Lower leg skin (tissue), 4 donors: ENCODE measurements at regions not wholly inside any gene's neighbourhood (a gene's known extent, or its start where the extent isn't known, plus 50 kb on each side); places are given as distances from the start of the nearest gene placed in this dataset.

Experiments used
- DNase-seq, 2 donors: peaks; one replicate each; pipeline ENCODE4 v3.0.0-alpha.2; 2019; ENCODE audit warnings: low spot score in 2 of 2
- H3K4me3 ChIP-seq: fragments of 200-600 bp; sonication (generic); 2 replicates; pipeline ENCODE4 v1.5.1; 2017; ENCODE audit warnings: mild to moderate bottlenecking, low read depth; ENCODE audit not compliant: poor library complexity, severe bottlenecking
- CTCF ChIP-seq, 3 donors: fragments of 450-650 bp; IDR thresholded peaks; one replicate each; pipeline ENCODE4 v1.5.1; 2016; ENCODE audit warnings: antibody characterized with exemption in 3 of 3, mild to moderate bottlenecking in 3 of 3, moderate library complexity in 2 of 3
- POLR2A ChIP-seq, 2 donors: fragments of 450-650 bp; IDR thresholded peaks; one replicate each; pipeline ENCODE4 v1.6.1; 2016 to 2017; ENCODE audit warnings: antibody characterized with exemption in 2 of 2, mild to moderate bottlenecking in 1 of 2, moderate library complexity in 1 of 2
- WGBS, 2 donors: methylation state at CpG; one replicate each; pipeline ENCODE4 v1.1.5; 2018; 5-methylcytosine and 5-hydroxymethylcytosine counted together
- intact Hi-C: fragments of 100-400 bp; cut with DNase I; formaldehyde crosslinking; loops from one replicate; pipeline ENCODE4 v1.15.0; 2023; ENCODE audit warnings: low total_unique reads

GRCh38 chr13:73324842-73325722 is 266.3 kb downstream of the KLF5 start:
- no peak for TF ChIP-seq CTCF (IDR thresholded peaks at IDR 0.05)
- TF ChIP-seq POLR2A (IDR thresholded peaks at IDR 0.05) = no peak
- no peak for DNase-seq
- intact Hi-C loops = no loop called here
- 72% methylated on average over 10 of the region's 10 CpGs for WGBS, 2 donors
- H3K4me3 ChIP-seq = no peak overlapping the region

- DNase-seq = no peak
- no peak overlapping the region for H3K4me3 ChIP-seq
- TF ChIP-seq CTCF (IDR thresholded peaks at IDR 0.05) (no peak), POLR2A (IDR thresholded peaks at IDR 0.05) (no peak)
- intact Hi-C loops = no loop called here
- 69 to 89% methylated on average over 1 of the region's 1 CpG for WGBS, 2 donors
Measured at GRCh38 chr13:73323615-73324014, 264.8 kb downstream of the KLF5 start.

DNA sequence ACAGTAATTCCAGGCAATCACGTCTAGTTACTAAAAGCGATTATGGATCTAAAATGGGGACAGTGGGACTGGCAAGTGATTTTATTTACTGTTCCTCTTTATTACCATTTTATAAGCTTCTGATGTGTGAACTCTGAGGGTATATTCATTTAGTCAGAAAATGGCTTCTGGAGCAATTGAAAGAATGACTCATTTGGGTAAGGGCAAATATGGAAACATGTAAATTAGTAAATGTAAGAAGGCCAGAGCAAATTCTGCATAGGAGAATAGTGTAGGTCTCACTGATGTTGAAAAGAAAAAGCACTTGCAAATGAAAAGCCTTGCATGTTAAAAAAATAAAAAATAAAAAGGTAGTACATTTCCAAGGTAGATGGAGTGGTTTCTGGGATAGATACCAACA is 262.2 kb downstream of the KLF5 start:
- no peak for DNase-seq
- H3K4me3 ChIP-seq = no peak overlapping the region
- WGBS, 2 donors = 92 to 94% methylated on average over 2 of the region's 2 CpGs
- TF ChIP-seq POLR2A (IDR thresholded peaks at IDR 0.05) (no peak), CTCF (IDR thresholded peaks at IDR 0.05) (no peak)
- intact Hi-C loops = no loop called here

- no peak for DNase-seq
- no peak for TF ChIP-seq POLR2A (IDR thresholded peaks at IDR 0.05)
- no peak for TF ChIP-seq CTCF (IDR thresholded peaks at IDR 0.05)
- no peak overlapping the region for H3K4me3 ChIP-seq
- intact Hi-C loops = no loop called here
- 96 to 100% methylated on average over 2 of the region's 2 CpGs for WGBS, 2 donors
Measured at GRCh38 chr13:73317140-73317539, 258.3 kb downstream of the KLF5 start.

DNA sequence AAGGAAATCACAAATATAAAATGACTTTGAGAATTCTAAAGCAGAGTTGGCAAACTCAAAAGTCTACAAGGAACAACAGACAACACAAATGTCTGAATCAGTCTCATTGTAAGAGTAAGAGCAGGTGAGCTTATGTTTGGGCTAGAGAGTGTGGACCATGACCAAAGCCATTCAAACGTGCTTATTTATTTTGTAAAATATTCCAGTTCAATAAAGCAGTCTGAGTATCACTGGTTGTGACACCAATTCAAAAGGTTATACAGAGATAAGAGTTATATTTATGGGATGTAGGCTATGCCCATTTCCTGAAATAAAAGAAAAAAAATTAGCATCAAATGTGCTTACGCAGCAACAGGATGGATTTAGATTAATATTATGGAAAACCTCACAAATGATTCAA is 251.6 kb downstream of the KLF5 start:
- intact Hi-C loops = no loop called here
- no peak for DNase-seq
- 85 to 91% methylated on average over 2 of the region's 2 CpGs for WGBS, 2 donors
- no peak overlapping the region for H3K4me3 ChIP-seq
- TF ChIP-seq CTCF (IDR thresholded peaks at IDR 0.05) = no peak
- no peak for TF ChIP-seq POLR2A (IDR thresholded peaks at IDR 0.05)

- intact Hi-C loops = no loop called here
Measured at GRCh38 chr13:73307481-73307880, 248.7 kb downstream of the KLF5 start.

More at GRCh38 chr13:73307481-73307880, 248.7 kb downstream of the KLF5 start:
- no peak for DNase-seq
- TF ChIP-seq POLR2A (IDR thresholded peaks at IDR 0.05) (no peak), CTCF (IDR thresholded peaks at IDR 0.05) (no peak)
- no peak overlapping the region for H3K4me3 ChIP-seq
- 67 to 78% methylated on average over 1 of the region's 1 CpG for WGBS, 2 donors
